NCI-H2227 (cell line): ENCODE measurements at regions not wholly inside any gene's neighbourhood (a gene's known extent, or its start where the extent isn't known, plus 50 kb on each side); places are given as distances from the start of the nearest gene placed in this dataset.

Source experiments
- DNase-seq: peaks from one replicate; lab custom pipeline; 2025; ENCODE audit not compliant: unreplicated experiment; lab: John Stamatoyannopoulos, UW

DNA sequence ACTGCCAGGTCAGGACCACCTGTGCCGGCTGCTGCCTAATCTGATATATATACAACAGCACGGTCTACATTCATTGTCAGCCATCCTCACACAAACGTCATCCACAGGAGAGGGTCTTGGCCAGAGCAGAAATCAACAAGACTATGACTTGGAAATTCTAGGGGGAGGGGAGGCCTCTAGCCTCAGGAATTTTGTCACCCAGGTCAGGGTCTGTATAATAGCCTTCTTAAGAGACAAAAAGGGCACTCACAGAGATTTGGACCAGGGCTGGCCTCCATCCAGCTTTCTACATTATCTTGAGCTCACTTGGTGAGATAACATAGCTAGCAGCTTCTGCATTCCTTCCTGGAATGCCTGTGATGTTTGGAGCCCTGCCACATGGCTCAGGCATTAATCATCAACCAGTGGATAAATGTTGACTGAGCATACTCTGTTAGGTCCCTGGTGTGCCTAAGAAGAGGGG, 50.4 kb upstream of the CTIF start:
- no peak for DNase-seq

- DNase-seq, result no peak
These were observed 52.1 kb upstream of the CTIF start for GRCh38 chr18:48486754-48487153.

GRCh38 chr18:48485828-48486405, 52.9 kb upstream of the CTIF start:
- no peak for DNase-seq

- DNase-seq, result no peak
These were observed 57.7 kb upstream of the CTIF start for GRCh38 chr18:48481092-48481491.

- DNase-seq, result no peak
These were observed 59.3 kb upstream of the CTIF start for GRCh38 chr18:48479531-48479930.

GRCh38 chr18:48477348-48477747, 61.5 kb upstream of the CTIF start:
- no peak for DNase-seq

DNA sequence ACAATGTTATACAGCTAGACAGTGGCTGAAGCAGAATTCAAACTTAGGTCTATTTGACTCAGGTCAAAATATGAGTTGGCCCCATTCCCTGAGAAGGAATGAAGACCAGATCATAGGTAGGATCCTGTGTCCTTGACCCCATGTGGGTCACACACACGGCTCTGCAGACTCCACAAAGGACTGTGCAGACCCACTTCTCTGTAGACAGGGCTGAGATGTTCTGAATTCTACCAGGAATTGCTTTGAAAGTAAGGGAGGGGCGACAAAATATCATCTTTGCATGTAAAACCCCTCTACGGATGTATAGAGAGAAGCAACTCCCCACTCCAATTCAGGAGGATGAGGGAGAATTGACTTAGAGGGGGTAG, 62.3 kb upstream of the CTIF start:
- DNase-seq, result no peak

GRCh38 chr18:48475635-48476549, 62.9 kb upstream of the CTIF start:
- peak; percentile 83 for DNase-seq

GRCh38 chr18:48473816-48474215, 64.6 kb upstream of the ZBTB7C start:
- no peak for DNase-seq

DNA sequence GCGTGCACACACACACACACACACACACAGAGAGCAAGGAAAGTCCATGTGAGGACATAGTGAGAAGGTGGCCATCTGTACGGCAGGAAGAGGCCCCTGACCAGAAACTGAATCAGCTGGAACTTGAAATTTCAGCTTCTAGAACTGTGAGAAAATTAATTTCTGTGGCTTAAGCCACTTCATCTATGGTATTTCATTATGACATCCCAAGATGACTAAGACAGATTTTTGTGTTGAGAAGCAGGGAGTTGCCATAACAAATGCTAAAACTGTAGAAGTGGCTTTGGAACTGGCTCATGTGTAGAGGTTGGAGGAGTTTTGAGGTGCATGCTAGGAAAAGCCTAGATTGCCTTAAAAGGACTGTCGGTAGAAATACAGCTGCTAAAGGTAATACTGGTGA, 63.4 kb upstream of the ZBTB7C start:
- no peak for DNase-seq

GRCh38 chr18:48470484-48471180, 61.4 kb upstream of the ZBTB7C start:
- no peak for DNase-seq

DNA sequence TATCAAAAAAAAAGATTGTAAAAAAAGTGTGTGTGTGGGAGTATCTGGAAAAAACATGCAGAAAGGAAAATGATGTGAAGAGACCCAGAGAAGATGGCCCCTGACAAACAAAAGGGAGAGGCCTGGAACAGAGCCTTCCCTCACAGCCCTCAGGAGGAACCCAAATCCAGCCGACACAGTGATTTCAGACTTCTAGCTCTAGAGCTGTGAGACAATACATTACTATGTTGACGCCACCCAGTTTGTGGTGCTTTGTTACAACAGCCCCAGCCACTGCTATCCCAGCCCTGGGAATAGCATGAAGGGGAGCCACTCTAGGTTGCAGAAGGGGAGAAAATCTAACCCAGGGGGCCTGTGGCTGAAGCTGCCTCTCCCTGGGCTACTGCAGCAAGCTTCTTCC, 59.0 kb upstream of the ZBTB7C start:
- DNase-seq, result no peak

GRCh38 chr18:48467231-48467630, 58.0 kb upstream of the ZBTB7C start:
- no peak for DNase-seq

GRCh38 chr18:48462510-48462909, 53.3 kb upstream of the ZBTB7C start:
- DNase-seq, result no peak

GRCh38 chr18:48460929-48461583, 51.9 kb upstream of the ZBTB7C start:
- DNase-seq, result no peak

DNA sequence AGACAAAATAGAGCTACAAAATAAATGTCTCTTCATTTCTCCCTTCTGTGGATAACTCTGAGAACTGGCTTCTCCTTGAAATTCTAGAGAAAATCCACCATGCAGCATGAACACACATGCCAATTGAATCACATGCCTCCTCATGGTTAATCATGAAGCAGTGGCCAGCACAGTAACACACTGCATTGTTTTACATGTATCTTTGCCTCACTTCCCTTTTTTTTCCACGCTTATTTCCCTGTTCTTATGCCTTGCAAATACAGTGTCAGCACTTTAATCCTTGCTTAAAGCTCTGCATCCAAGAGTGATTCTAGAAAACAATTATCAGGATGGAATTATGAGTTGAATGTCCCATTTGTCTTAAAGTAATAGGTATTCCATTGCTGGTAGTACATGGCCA, 50.3 kb upstream of the ZBTB7C start:
- DNase-seq, result no peak

DNA sequence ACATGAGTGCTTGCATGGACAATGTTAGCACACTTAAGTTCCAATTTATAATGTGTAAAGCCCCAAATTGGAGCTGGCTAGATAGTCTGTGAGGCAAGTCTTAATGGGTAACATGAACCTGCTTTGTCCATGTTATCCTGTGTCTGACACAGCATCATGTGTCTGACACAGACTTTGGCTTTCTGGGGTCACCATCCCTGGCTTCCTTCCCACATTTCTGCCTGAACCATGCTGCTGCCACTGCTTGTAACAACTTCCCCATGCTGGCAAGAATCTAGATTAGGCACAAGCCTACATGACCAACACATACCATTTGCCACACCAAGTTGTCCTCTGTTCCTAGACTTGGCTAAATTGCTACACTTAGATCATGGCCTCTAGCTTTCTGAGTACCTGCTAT, 49.8 kb upstream of the ZBTB7C start:
- no peak for DNase-seq
